22Rv1 (cell line): ENCODE measurements at regions not wholly inside any gene's neighbourhood (a gene's known extent, or its start where the extent isn't known, plus 50 kb on each side); places are given as distances from the start of the nearest gene placed in this dataset.

Experiments
- H3K27ac ChIP-seq: fragments of 450-650 bp; 2 replicates; pipeline ENCODE4 v1.5.1; 2017
- CTCF ChIP-seq: fragments of 450-650 bp; IDR thresholded peaks from 2 replicates; pipeline ENCODE4 v1.5.1; 2017; ENCODE audit warnings: mild to moderate bottlenecking
- ZFX ChIP-seq: fragments of 450-650 bp; IDR thresholded peaks from 2 replicates; pipeline ENCODE4 v1.6.1; 2017; ENCODE audit warnings: antibody characterized with exemption, borderline replicate concordance

GRCh38 chr1:101299710-101300109 lies 62.9 kb downstream of the S1PR1 start:
- no peak overlapping the region for H3K27ac ChIP-seq
- TF ChIP-seq ZFX (no peak), CTCF (no peak)

GRCh38 chr1:101300916-101301315 lies 64.1 kb downstream of the S1PR1 start:
- TF ChIP-seq ZFX: no peak
- TF ChIP-seq CTCF: no peak

GRCh38 chr1:101301446-101302057 lies 64.7 kb downstream of the S1PR1 start:
- H3K27ac ChIP-seq: no peak overlapping the region
- TF ChIP-seq CTCF (no peak), ZFX (no peak)

More at GRCh38 chr1:101300916-101301315, 64.1 kb downstream of the S1PR1 start:
- no peak overlapping the region for H3K27ac ChIP-seq

GRCh38 chr1:101302831-101303511 lies 66.2 kb downstream of the S1PR1 start:
- TF ChIP-seq CTCF (no peak), ZFX (no peak)
- H3K27ac ChIP-seq: no peak overlapping the region

- TF ChIP-seq CTCF: no peak
- no peak for TF ChIP-seq ZFX
- H3K27ac ChIP-seq: no peak overlapping the region
Measured at GRCh38 chr1:101307985-101308689, 71.3 kb downstream of the S1PR1 start.

GRCh38 chr1:101308935-101309333 lies 72.1 kb downstream of the S1PR1 start:
- no peak overlapping the region for H3K27ac ChIP-seq
- no peak for TF ChIP-seq CTCF
- TF ChIP-seq ZFX: no peak
